ENCODE measurements at regions not wholly inside any gene's neighbourhood (a gene's known extent, or its start where the extent isn't known, plus 50 kb on each side); places are given as distances from the start of the nearest gene placed in this dataset.
"Not testable (repeated sequence)": the region's sequence is repeated elsewhere in the genome, so short reads cannot be mapped to it uniquely, and the experiment has no call there.

DNA sequence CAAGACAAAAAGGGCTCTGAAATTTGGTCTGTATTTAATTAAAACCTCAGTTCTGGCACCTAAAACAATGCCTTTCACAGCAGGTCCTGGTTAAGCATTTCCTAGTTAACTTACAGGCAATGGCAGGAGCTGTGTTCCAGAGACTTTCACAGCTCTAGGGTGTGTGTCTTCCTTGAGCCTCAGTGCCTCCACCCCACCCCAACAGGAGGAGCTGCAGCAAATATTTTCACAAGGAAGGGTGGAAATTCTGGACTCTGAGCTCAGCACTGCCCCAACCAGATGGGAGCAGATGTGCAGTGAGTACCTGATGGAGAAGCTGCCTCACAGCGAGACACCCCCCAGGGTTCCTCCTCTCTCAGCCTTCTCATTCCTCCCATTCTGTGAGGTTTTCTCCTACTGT, 106.3 kb upstream of the SPATA12 start:
- no peak for DNase-seq

DNA sequence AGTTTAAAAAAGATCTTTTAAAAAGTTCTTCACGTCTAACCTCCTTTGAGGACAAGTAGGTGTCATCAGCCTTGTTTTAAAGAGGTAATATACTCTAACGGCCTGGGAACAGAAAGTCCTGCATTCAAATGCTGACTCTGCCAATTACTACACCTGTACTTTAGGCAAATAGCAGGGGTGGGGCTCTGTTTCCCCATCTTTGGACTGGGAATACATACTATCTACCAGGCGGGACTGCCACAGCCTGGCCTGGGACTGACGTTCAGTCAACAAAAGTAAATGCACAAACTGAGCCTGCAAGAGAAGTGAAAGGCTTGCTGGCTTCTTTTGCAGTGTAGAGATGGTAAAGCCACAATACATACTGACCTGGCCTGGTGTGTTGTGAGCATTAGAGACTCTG, 107.6 kb upstream of the SPATA12 start:
- no peak for DNase-seq

GRCh38 chr3:56952061-56952460, 108.4 kb upstream of the SPATA12 start:
- DNase-seq, result no peak

DNA sequence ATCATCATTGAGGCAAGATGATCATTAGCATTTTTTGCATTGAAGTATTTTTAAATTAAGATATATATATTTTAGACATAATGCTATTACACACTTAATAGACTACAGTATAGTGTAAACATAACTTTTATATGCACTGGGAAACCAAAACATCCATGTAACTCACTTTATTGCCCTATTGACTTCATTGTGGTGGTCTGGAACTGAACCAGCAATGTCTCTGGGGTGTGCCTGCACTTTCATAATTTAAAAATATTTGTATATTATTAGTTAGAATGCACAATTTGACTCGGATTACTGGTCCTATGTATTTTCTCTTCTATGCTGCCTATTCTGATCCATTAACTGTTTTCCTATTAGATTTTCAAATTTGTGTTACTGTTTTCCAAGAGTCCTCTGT, 109.1 kb upstream of the SPATA12 start:
- DNase-seq, result no peak

- DNase-seq, result not testable (repeated sequence)
Observed at GRCh38 chr3:56945378-56945777, 115.1 kb upstream of the SPATA12 start.

- no peak for DNase-seq
Observed at GRCh38 chr3:56942523-56942922, 117.9 kb upstream of the SPATA12 start.

DNA sequence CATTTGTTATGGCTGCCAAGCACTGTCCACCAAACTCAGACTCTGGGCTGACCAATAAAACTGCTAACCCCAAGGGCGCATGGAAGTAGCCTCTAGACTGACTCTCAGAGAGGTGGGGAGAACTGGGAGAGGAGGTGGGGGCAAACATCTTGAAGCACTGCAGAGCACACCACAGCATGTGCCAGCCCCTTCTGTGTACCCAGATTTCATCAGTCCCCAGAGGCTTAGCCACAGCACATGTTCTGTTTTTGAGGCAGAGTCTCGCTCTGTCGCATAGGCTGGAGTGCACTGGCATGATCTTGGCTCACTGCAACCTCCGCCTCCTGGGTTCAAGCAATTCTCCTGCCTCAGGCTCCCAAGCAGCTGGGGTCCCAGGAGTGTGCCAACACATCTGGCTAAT, 119.5 kb upstream of the SPATA12 start:
- DNase-seq, result no peak

- DNase-seq, result no peak
Observed at GRCh38 chr3:56940321-56940720, 120.1 kb upstream of the SPATA12 start.

- no peak for DNase-seq
Observed at GRCh38 chr3:56939834-56940233, 120.6 kb upstream of the SPATA12 start.

DNA sequence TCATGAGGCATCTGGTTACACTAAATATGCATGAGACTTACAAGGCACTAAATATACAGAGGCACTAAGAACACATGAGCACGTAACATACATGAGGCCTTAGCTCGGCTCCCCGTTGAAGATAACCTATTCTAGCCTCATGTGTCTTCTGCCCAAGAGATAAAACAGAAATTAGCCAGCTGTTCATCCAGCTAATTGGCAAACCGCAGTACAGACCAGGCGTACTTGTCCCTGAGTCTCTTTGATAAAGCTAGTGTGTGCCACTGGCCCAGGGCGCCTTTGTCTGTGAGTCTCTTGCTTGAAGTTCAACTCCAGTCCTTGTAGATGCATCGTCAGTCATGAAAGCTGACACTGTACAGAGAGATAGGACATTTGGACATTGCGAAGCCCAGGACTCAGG, 121.9 kb upstream of the SPATA12 start:
- no peak for DNase-seq

DNA sequence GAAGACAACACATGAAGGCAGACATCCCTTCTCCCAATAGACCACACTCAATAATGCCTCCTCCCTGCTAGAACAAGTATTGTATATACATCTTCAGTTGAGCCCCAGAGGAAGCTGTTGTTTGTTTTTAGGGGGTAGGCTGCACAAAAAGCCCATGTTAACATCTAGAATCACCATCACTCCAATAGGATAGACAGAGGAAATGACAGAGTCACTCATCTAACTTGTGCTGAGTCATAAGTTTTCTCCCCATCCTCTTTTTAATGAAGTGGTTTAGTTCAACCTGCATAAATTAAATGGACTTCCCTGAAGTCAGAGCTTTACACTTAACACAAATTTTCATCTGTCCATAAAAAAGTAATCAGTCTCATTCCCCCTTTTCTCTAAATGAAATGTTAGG, 122.9 kb upstream of the SPATA12 start:
- DNase-seq, result no peak

- DNase-seq, result no peak
Observed at GRCh38 chr3:56935811-56936210, 124.7 kb upstream of the SPATA12 start.

DNA sequence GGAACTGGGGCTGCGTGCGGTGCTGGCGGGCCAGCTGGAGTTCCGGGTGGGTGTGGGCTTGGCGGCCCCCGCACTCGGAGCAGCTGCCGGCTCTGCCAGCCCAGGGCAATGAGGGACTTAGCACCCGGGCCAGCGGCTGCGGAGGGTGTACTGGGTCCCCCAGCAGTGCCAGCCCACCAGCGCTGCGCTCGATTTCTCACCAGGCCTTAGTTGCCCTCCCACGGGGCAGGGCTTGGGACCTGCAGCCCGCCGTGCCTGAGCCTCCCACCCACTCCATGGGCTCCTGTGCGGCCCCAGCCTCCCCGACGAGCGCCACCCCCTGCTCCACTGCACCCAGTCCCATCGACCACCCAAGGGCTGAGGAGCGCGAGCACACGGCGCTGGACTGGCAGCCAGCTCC, 126.0 kb upstream of the SPATA12 start:
- DNase-seq, result not testable (repeated sequence)

- no peak for DNase-seq
Observed at GRCh38 chr3:56933803-56934202, 126.7 kb upstream of the SPATA12 start.

DNA sequence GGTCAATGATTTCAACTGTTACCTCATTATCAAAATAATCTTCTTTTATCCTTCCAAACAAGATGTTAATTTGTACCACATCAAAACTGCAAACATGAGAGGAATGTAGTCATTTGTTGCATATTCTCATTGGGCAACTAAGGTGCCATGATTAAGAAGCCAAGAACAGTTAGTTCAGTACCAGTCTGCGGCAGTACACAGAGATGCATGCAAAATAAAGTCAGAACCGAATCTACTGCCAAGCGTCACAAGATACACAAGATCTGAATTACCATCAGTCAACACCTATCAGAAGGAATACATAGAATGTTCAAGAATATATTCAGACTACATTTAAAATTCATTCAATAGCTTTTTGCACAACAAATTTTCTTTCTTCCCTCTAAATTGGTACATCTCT, 127.6 kb upstream of the SPATA12 start:
- no peak for DNase-seq

DNA sequence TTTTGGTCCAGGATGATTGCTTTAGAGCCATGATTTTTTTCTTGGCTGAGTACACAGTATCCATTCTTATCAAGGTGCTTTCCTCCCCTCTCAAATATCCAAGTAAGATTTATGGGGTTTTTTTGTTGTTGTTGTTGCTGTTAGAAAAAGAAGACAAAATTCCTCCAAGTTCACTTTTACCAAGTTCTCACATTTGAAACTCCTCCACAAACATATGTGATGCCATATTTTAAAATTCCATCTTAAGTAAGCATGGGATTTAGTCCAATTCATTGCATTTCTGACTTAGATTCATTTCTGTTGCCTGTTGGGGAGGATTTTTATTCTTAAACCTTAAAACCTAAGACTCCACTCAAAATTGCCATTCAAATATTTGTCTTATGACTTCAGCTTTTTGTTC, 128.6 kb upstream of the SPATA12 start:
- DNase-seq, result no peak

DNA sequence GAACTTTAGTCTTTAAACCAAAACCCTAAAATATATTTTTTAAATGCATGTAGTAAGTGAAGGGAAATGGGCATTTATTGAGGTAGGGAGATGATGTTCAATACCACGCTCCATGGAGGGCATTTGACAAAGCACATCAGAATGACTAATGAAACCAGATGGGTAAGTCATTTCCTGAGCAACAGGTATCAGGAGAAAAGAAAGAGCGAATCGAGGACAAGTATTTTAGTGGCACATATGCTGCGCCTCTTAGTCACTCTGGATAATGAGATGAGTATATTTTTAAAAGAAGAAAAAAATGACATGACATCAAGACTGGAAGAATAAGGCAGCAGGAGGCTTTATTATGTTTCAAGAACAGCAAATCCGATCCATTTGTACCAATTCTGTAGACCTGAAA, 129.0 kb upstream of the ARHGEF3 start:
- no peak for DNase-seq

DNA sequence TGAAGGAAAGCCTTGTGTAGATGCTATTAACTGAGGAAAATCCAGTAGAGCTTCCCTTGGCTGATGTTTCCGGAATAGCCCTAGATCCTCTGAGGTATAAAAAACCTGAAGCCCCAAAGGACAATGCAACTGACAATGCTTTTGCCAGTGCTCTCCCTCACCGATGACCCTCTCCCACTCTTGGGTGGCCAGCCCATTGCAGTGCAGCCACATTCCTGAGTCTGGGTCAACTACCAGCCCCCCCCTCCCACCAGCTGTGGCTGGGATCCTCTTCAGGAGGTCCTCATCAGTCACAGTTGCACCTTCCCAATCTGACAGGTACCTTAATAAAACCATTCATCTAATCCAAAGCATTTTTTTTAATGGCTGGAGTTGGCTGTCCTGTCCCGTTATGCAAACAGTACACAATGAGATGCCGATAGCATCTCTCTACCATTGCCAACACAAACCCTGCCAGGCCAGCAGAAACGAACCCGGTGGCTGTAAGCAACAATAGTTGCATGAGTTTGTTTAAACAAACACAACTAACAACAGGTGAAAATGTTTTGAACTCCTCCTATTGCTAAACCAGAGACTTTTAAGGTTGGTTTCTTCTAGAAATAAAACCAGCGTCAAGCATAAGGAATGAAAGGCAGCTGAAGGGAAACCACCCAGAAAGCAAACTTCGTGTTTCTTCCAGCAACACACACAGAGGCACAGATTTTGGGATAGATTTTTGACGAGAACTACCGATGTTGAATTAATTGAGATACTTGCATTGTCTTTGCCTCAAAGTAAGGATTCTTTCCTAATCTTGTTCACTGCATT, 128.3 kb upstream of the ARHGEF3 start:
- no peak for DNase-seq

DNA sequence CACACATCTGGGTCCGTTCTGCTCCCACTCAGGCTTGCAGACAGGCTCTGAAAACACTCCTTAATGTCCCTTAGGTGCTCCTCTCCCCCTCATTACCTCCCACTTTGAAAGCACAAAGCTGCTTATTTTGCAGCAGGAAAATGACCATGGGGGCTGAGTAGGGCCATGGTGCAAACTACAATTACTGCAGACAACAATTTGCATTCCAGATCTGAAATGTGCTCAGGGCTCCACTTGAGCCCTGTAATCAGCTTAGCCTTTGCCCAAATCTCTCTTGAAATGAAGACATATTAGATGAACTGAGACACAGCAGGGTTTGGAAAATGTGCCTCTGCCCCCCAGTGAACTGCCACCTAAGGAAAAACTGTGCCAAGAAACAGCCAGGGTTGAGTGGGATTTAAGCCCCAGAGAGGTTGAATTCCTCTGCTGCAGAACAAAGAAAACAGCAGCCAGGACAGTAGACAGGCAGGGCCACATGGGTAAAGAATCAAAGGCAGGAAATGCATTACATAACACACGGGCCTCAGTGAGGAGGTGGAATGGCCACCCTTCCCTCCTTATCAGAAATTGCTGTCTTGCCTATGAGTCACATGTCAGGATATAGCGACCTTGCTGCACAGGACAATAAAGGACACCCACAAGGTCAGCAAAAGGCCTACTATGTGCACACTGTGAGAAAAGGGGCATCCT, 126.8 kb upstream of the ARHGEF3 start:
- DNase-seq, result no peak

DNA sequence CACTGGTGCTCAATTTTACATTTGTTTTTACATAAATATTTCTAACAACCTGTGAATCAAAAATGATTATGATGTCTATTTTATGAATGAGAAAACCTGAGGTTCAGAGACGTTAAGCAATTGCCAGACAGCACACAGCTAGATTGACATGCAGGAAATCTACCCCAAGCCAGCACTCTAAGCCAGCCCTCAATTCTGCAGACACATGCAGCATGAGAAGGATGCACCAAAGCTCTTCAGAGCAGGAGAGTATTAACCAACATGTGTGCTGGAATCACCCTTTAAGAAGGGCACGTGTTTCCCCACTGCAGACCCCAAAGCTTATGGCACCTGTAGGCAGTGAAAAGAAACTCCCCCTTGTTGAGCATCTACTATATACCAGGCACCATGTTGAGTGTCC, 126.1 kb upstream of the ARHGEF3 start:
- no peak for DNase-seq

- DNase-seq, result no peak
Observed at GRCh38 chr3:56926947-56927282, 125.2 kb upstream of the ARHGEF3 start.

DNA sequence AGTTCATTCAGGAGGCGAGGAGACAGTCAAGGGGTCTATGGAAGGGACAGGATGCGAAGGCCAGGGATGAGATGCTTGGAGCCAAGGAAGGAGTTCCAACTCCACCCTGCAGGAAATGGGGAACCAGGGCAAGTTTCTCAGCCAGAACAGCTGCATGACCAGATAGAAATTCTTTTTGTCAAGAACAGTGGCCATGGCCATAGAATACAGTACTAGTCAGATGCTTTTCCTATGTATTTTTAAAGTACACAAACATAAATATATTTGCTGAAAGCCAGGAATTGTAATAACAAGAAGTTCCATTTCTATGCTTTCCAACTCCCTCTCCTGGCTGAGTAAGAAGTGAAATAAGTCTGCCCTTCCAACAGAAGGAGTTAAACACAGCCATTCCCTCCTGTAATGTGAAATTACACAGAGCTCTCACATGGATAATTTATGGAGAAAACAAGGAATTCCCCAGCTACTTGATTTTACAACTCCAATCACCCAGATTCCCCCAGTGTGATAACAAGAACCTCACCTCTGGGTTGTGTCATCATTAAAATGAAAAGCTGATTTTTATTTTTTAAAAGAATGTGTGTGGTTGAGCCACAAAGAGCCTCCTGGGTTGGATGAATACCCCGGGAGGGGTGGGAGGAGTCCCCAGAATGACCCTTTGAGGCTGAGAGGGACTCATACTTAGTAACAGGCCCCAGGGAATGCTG, 124.6 kb upstream of the ARHGEF3 start:
- DNase-seq, result no peak

DNA sequence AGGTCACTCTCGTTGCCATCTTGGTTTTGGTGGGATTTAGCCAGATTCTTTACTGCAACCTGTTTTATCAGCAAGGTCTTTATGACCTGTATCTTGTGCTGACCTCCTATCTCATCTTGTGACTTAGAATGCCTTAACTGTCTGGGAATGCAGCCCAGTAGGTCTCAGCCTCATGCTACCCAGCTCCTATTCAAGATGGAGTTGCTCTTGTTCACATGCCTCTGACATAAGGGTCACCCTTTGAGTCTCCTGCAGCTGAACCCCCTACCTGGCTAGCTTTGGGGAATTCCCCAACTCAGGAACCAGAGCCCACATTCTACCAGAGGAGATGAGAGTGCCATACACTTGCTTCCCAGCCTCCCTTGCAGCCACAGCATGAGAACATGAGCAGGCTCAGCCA, 123.0 kb upstream of the ARHGEF3 start:
- not testable (repeated sequence) for DNase-seq

- no peak for DNase-seq
Observed at GRCh38 chr3:56923526-56924224, 121.9 kb upstream of the ARHGEF3 start.

All from activated CD4-positive, CD25-positive, alpha-beta regulatory T cell treated with anti-CD3 and anti-CD28 coated beads, Interleukin-2, amount 50 U/mL, for 72 hours (primary cell).